ENCODE measurements at regions not wholly inside any gene's neighbourhood (a gene's known extent, or its start where the extent isn't known, plus 50 kb on each side); places are given as distances from the start of the nearest gene placed in this dataset.

DNA sequence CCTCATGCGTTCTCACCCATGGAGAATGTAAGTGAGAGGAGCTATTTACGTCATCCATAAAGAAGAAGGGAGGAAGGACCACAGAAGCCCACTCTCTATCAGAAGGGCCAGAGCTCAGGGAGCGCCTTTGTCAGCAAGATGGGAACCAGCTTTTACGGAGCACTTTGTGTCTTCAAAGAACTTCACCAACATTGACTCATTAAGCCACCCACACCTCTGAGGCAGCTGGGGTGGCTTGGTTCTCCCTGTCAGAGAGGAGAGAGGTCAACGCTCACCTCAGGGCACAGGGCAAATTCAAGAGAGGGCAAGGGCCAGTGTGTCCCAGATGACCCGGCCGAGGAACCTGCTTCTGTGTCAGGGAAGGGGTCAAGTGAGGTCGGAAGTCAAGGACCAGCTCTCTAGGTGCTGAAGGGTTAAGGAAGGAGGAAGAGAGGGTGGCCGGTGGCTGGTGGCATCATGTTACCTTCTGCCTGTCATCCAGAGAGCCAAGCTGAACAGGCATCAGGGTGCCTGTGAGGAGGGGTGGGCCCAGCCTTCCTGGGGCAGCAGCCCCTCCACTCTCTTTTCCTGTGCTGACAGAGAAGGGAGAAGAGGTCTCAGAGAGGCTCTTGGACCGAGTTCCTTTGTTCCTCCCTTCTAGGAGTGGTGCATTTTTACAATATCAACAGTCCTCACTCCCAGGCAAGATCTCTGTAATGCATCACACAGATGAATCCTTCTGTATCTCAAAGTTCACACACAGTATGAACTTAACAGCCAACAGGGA is 109.0 kb downstream of the ETS2 start:
- Histone ChIP-seq H4K8ac (ENCODE audit: low read depth, low read length) (no peak overlapping the region), H3K4me2 (ENCODE audit: insufficient read depth, low read length, poor library complexity, severe bottlenecking) (no peak overlapping the region), H3K18ac (ENCODE audit: low read length) (peak overlapping the region; percentile 11), H3K79me1 (ENCODE audit: low read depth, low read length) (no peaks in the 10 kb centered on the region), H2AK5ac (ENCODE audit: low read depth, low read length) (no peak overlapping the region), H3K23ac (ENCODE audit: low read depth, low read length, poor library complexity) (no peak overlapping the region), H3K9me3 (replicated peaks in 1 of 2; ENCODE audit: control insufficient read depth in 2 of 2, insufficient read depth in 1 of 2, low read depth in 1 of 2, low read length in 2 of 2) (peaks cover 0 to 2% of the 10 kb centered on the region in 2 donors), H2BK15ac (ENCODE audit: low read length) (no peak overlapping the region), H4K91ac (ENCODE audit: low read depth, low read length, poor library complexity) (no peak overlapping the region), H3K4ac (ENCODE audit: low read length) (no peak overlapping the region), H2BK120ac (ENCODE audit: low read depth, low read length) (no peak overlapping the region), H3K27ac (replicated peaks; ENCODE audit: low read length) (no peak overlapping the region), H3K27me3 (ENCODE audit: control insufficient read depth in 3 of 3, insufficient read depth in 3 of 3, low read depth in 1 of 3, low read length in 3 of 3) (peaks cover 0 to 33% (median 3%) of the 10 kb centered on the region in 3 experiments), H3K36me3 (replicated peaks in 1 of 2; ENCODE audit: control insufficient read depth in 2 of 2, insufficient read depth in 2 of 2, low read length in 2 of 2) (no peaks in the 10 kb centered on the region), H2BK12ac (ENCODE audit: low read length) (no peak overlapping the region), H3K4me3 (ENCODE audit: low read length in 2 of 2) (no peak overlapping the region), H2BK5ac (ENCODE audit: low read length) (no peak overlapping the region), H2AFZ (ENCODE audit: low read length) (no peak overlapping the region), H3K9ac (ENCODE audit: low read depth, low read length, poor library complexity) (no peak overlapping the region), H3K14ac (ENCODE audit: low read length) (no peak overlapping the region), H3K4me1 (ENCODE audit: control insufficient read depth in 2 of 2, insufficient read depth in 1 of 2, low read depth in 1 of 2, low read length in 2 of 2) (peaks cover 4 to 16% of the 10 kb centered on the region in 2 donors)
- no peak for DNase-seq (ENCODE audit: low spot score)
- WGBS, 2 donors (ENCODE audit: extremely low coverage in 2 of 2, insufficient read length in 2 of 2, insufficient replicate concordance in 1 of 2), result no CpG with 5 or more reads among the region's 10 CpGs

DNA sequence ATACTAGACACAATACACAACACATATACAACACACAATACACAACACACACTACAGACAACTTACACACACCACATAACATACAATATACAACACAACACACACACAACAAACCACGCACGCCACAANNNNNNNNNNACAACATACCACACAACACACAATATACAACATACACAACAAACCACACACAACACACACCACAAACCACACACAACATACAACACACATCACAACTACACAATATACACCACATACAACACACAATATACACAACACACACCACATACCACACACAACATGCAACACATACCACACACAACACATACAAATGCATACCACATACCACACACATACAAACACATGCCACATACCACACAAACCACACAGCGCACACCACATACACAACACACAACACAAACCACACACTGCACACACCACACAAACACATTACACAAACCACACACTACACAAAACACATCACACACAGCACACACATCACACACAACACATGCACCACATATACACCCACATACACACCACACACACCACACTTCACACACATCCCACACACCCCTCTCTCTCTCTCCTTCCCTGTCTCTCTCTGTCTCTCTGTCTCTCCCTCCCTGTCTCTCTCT is 108.3 kb downstream of the ETS2 start:
- WGBS, 2 donors (ENCODE audit: extremely low coverage in 2 of 2, insufficient read length in 2 of 2, insufficient replicate concordance in 1 of 2), result 100% methylated on average over 3 of the region's 3 CpGs; no CpG with 5 or more reads in 1 of the 2 donors
- Histone ChIP-seq H3K27me3 (ENCODE audit: control insufficient read depth in 3 of 3, insufficient read depth in 3 of 3, low read depth in 1 of 3, low read length in 3 of 3) (peaks cover 0 to 28% (median 3%) of the 10 kb centered on the region in 3 experiments), H3K4ac (ENCODE audit: low read length) (no peak overlapping the region), H2AFZ (ENCODE audit: low read length) (no peak overlapping the region), H3K18ac (ENCODE audit: low read length) (no peak overlapping the region), H4K91ac (ENCODE audit: low read depth, low read length, poor library complexity) (no peak overlapping the region), H3K4me2 (ENCODE audit: insufficient read depth, low read length, poor library complexity, severe bottlenecking) (peak overlapping the region; percentile 69), H3K9ac (ENCODE audit: low read depth, low read length, poor library complexity) (no peak overlapping the region), H3K4me3 (ENCODE audit: low read length in 2 of 2) (peak overlapping the region in 1 of 2 donors; percentile 3), H2BK15ac (ENCODE audit: low read length) (no peak overlapping the region), H3K23ac (ENCODE audit: low read depth, low read length, poor library complexity) (no peak overlapping the region), H3K27ac (replicated peaks; ENCODE audit: low read length) (no peak overlapping the region), H3K14ac (ENCODE audit: low read length) (no peak overlapping the region), H3K4me1 (ENCODE audit: control insufficient read depth in 2 of 2, insufficient read depth in 1 of 2, low read depth in 1 of 2, low read length in 2 of 2) (peaks cover 4 to 16% of the 10 kb centered on the region in 2 donors), H2BK12ac (ENCODE audit: low read length) (no peak overlapping the region), H2BK120ac (ENCODE audit: low read depth, low read length) (no peak overlapping the region), H2AK5ac (ENCODE audit: low read depth, low read length) (no peak overlapping the region), H3K9me3 (replicated peaks in 1 of 2; ENCODE audit: control insufficient read depth in 2 of 2, insufficient read depth in 1 of 2, low read depth in 1 of 2, low read length in 2 of 2) (peaks cover 0 to 2% of the 10 kb centered on the region in 2 donors), H3K36me3 (replicated peaks in 1 of 2; ENCODE audit: control insufficient read depth in 2 of 2, insufficient read depth in 2 of 2, low read length in 2 of 2) (no peaks in the 10 kb centered on the region), H4K8ac (ENCODE audit: low read depth, low read length) (no peak overlapping the region), H2BK5ac (ENCODE audit: low read length) (no peak overlapping the region), H3K79me1 (ENCODE audit: low read depth, low read length) (no peaks in the 10 kb centered on the region)
- no peak for DNase-seq (ENCODE audit: low spot score)

- no peaks in the 10 kb centered on the region for H3K79me1 ChIP-seq (ENCODE audit: low read depth, low read length)
- H3K18ac ChIP-seq (ENCODE audit: low read length), result no peak overlapping the region
- WGBS, 2 donors (ENCODE audit: extremely low coverage in 2 of 2, insufficient read length in 2 of 2, insufficient replicate concordance in 1 of 2), result no CpG with 5 or more reads among the region's 32 CpGs
- peak overlapping the region; percentile 44 for H2BK15ac ChIP-seq (ENCODE audit: low read length)
- no peaks in the 10 kb centered on the region for H3K36me3 ChIP-seq (replicated peaks in 1 of 2; ENCODE audit: control insufficient read depth in 2 of 2, insufficient read depth in 2 of 2, low read length in 2 of 2)
- H3K23ac ChIP-seq (ENCODE audit: low read depth, low read length, poor library complexity), result peak overlapping the region; percentile 22
- no peak overlapping the region for H4K8ac ChIP-seq (ENCODE audit: low read depth, low read length)
- H3K27ac ChIP-seq (replicated peaks; ENCODE audit: low read length), result no peak overlapping the region
- no peak overlapping the region for H3K4me3 ChIP-seq (ENCODE audit: low read length in 2 of 2)
- H3K4ac ChIP-seq (ENCODE audit: low read length), result no peak overlapping the region
- peak overlapping the region; percentile 81 for H2AFZ ChIP-seq (ENCODE audit: low read length)
- H3K27me3 ChIP-seq (ENCODE audit: control insufficient read depth in 3 of 3, insufficient read depth in 3 of 3, low read depth in 1 of 3, low read length in 3 of 3), result peaks cover 0 to 31% (median 3%) of the 10 kb centered on the region in 3 experiments
- peak overlapping the region; percentile 69 for H3K4me2 ChIP-seq (ENCODE audit: insufficient read depth, low read length, poor library complexity, severe bottlenecking)
- H3K14ac ChIP-seq (ENCODE audit: low read length), result no peak overlapping the region
- no peak overlapping the region for H2BK12ac ChIP-seq (ENCODE audit: low read length)
- peak; percentile 30 for DNase-seq (ENCODE audit: low spot score)
- H2BK5ac ChIP-seq (ENCODE audit: low read length), result no peak overlapping the region
- H2AK5ac ChIP-seq (ENCODE audit: low read depth, low read length), result no peak overlapping the region
- H3K9ac ChIP-seq (ENCODE audit: low read depth, low read length, poor library complexity), result no peak overlapping the region
- no peak overlapping the region for H4K91ac ChIP-seq (ENCODE audit: low read depth, low read length, poor library complexity)
- peaks cover 0 to 2% of the 10 kb centered on the region in 2 donors for H3K9me3 ChIP-seq (replicated peaks in 1 of 2; ENCODE audit: control insufficient read depth in 2 of 2, insufficient read depth in 1 of 2, low read depth in 1 of 2, low read length in 2 of 2)
- H2BK120ac ChIP-seq (ENCODE audit: low read depth, low read length), result no peak overlapping the region
- peaks cover 4 to 16% of the 10 kb centered on the region in 2 donors for H3K4me1 ChIP-seq (ENCODE audit: control insufficient read depth in 2 of 2, insufficient read depth in 1 of 2, low read depth in 1 of 2, low read length in 2 of 2)
Observed at GRCh38 chr21:38913120-38913892, 107.6 kb downstream of the ETS2 start.

- Histone ChIP-seq H2BK120ac (ENCODE audit: low read depth, low read length) (no peak overlapping the region), H3K9ac (ENCODE audit: low read depth, low read length, poor library complexity) (no peak overlapping the region), H4K8ac (ENCODE audit: low read depth, low read length) (no peak overlapping the region), H2AFZ (ENCODE audit: low read length) (peak overlapping the region; percentile 81), H3K4me2 (ENCODE audit: insufficient read depth, low read length, poor library complexity, severe bottlenecking) (peak overlapping the region; percentile 69), H2BK12ac (ENCODE audit: low read length) (no peak overlapping the region), H4K91ac (ENCODE audit: low read depth, low read length, poor library complexity) (no peak overlapping the region), H2BK15ac (ENCODE audit: low read length) (peak overlapping the region; percentile 44), H2BK5ac (ENCODE audit: low read length) (no peak overlapping the region), H3K4me1 (ENCODE audit: control insufficient read depth in 2 of 2, insufficient read depth in 1 of 2, low read depth in 1 of 2, low read length in 2 of 2) (peaks cover 4 to 16% of the 10 kb centered on the region in 2 donors), H3K27me3 (ENCODE audit: control insufficient read depth in 3 of 3, insufficient read depth in 3 of 3, low read depth in 1 of 3, low read length in 3 of 3) (peaks cover 0 to 31% (median 3%) of the 10 kb centered on the region in 3 experiments), H3K4me3 (ENCODE audit: low read length in 2 of 2) (no peak overlapping the region), H3K36me3 (replicated peaks in 1 of 2; ENCODE audit: control insufficient read depth in 2 of 2, insufficient read depth in 2 of 2, low read length in 2 of 2) (no peaks in the 10 kb centered on the region), H3K4ac (ENCODE audit: low read length) (no peak overlapping the region), H3K79me1 (ENCODE audit: low read depth, low read length) (no peaks in the 10 kb centered on the region), H3K27ac (replicated peaks; ENCODE audit: low read length) (no peak overlapping the region), H3K9me3 (replicated peaks in 1 of 2; ENCODE audit: control insufficient read depth in 2 of 2, insufficient read depth in 1 of 2, low read depth in 1 of 2, low read length in 2 of 2) (peaks cover 0 to 2% of the 10 kb centered on the region in 2 donors), H3K18ac (ENCODE audit: low read length) (peak overlapping the region; percentile 49), H2AK5ac (ENCODE audit: low read depth, low read length) (no peak overlapping the region), H3K23ac (ENCODE audit: low read depth, low read length, poor library complexity) (peak overlapping the region; percentile 22), H3K14ac (ENCODE audit: low read length) (no peak overlapping the region)
- no peak for DNase-seq (ENCODE audit: low spot score)
- WGBS, 2 donors (ENCODE audit: extremely low coverage in 2 of 2, insufficient read length in 2 of 2, insufficient replicate concordance in 1 of 2), result no CpG with 5 or more reads among the region's 6 CpGs
Observed at GRCh38 chr21:38912789-38913119, 107.0 kb downstream of the ETS2 start.
